ENCODE measurements at regions not wholly inside any gene's neighbourhood (a gene's known extent, or its start where the extent isn't known, plus 50 kb on each side); places are given as distances from the start of the nearest gene placed in this dataset.

DNA sequence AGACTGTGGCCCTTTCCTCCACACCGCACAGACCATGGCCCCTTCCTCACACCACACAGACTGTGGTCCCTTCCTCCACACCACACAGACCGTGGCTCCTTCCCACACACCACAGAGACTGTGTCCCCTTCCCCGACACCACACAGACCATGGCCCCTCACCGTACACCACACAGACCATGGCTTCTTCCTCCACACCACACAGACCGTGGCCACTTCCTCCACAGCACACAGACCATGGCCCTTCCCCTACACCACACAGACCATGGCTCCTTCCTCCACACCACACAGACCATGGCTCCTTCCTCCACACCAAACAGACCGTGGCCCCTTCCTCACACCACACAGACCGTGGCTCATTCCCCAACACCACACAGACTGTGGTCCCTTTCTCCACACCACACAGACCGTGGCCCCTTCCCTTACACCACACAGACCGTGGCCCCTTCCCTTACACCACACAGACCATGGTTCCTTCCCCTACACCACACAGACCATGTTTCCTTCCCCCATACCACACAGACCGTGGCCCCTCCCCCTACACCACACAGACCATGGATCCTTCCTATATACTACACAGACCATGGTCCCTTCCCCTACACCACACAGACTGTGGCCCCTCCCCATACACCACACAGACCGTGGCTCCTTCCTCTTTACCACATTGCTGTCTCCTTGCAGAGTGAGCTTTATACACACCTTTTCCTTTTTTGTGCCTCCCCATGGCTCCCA is 297.5 kb upstream of the FOXF1 start:
- no peak for DNase-seq (ENCODE audit: low read depth)
- no peak overlapping the region for H3K4me3 ChIP-seq (ENCODE audit: low read depth, low read length)
- TF ChIP-seq, protein P1, sequence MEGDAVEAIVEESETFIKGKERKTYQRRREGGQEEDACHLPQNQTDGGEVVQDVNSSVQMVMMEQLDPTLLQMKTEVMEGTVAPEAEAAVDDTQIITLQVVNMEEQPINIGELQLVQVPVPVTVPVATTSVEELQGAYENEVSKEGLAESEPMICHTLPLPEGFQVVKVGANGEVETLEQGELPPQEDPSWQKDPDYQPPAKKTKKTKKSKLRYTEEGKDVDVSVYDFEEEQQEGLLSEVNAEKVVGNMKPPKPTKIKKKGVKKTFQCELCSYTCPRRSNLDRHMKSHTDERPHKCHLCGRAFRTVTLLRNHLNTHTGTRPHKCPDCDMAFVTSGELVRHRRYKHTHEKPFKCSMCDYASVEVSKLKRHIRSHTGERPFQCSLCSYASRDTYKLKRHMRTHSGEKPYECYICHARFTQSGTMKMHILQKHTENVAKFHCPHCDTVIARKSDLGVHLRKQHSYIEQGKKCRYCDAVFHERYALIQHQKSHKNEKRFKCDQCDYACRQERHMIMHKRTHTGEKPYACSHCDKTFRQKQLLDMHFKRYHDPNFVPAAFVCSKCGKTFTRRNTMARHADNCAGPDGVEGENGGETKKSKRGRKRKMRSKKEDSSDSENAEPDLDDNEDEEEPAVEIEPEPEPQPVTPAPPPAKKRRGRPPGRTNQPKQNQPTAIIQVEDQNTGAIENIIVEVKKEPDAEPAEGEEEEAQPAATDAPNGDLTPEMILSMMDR (IDR thresholded peaks at IDR 0.05; ENCODE audit: insufficient read depth, low read depth, low read length): no peak

DNA sequence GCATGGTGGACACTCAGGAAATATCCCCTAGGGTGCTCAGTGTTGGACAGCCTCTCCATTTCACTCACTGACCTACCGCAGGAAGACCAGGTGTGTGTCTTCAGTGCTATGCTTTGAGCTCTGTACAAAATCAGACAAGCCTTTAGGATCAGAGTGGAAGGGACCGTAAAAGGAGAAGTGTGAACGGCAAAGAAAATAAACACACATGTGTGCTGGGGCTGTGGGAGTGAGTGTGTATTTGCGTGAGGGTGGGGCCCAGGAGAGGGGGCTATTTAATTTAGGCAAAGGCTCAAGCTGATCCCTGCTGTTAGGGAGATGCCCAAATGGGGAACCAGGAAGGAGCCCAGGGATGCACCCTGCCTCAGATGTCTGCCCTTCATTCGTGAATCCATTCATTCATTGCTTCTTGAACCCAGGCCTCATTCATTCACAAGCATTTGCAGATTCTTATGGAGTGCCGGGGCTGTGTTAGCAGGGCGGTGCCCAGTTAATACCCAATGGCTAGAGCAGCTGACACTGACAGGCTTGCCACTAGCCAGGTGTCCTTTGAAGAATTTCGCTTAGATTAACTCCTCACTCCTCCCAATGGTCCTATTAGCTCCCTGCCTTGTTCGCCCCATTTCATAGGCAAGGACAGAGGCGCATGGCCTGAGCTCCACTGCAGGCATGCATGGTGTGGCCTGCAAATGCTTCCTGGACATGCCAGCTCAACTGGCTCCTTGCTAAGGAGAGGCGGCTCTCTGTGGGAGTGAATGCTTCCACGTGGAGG is 296.7 kb upstream of the FOXF1 start:
- no peak for DNase-seq (ENCODE audit: low read depth)
- TF ChIP-seq, protein P1 (IDR thresholded peaks at IDR 0.05; ENCODE audit: insufficient read depth, low read depth, low read length): no peak
- H3K4me3 ChIP-seq (ENCODE audit: low read depth, low read length): no peak overlapping the region

DNA sequence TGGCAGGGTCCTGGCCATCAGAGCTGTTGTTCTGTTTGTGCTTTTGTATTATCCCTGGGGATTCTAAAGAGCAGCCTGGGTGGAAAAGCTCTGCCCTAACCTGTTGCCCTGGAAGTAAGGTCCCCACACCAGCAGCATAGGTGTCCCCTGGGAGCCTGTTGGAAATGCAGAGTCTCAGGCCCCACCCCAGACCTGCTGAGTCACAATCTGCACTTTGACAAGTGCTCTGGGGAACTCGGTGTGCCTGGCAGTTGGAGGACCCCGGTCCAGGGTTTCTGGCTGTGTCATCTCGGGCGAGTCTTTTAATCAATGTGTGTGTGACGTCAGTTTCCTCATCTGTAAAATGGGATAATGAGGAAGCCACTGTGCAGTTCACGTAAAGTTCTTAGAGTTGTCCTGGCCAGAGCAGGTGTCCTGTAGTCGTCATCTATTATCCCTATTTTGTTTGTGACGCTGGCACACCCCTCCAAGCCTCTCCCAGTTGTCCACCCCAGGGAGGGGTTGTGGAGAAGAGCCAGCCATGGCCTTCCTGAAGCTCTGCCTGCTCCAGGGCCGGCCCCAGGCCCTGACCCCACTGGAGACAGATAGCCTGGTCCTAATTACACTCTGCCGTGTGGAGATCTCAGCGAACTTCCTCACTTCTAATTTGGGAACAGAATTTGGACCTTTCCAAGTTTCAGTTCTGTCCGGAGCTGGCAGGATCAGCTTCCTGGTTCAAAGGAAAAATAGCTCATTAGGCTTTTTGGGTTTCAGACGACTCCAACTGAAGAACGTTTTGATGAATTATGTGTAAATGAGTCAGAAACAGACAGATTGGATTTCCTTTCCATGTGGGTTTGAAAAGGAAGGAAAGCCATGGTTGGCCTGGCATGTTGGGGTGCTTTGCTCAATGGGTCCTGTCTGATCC is 295.7 kb upstream of the FOXF1 start:
- TF ChIP-seq, protein P1 (IDR thresholded peaks at IDR 0.05; ENCODE audit: insufficient read depth, low read depth, low read length): no peak
- no peak for DNase-seq (ENCODE audit: low read depth)
- no peak overlapping the region for H3K4me3 ChIP-seq (ENCODE audit: low read depth, low read length)

DNA sequence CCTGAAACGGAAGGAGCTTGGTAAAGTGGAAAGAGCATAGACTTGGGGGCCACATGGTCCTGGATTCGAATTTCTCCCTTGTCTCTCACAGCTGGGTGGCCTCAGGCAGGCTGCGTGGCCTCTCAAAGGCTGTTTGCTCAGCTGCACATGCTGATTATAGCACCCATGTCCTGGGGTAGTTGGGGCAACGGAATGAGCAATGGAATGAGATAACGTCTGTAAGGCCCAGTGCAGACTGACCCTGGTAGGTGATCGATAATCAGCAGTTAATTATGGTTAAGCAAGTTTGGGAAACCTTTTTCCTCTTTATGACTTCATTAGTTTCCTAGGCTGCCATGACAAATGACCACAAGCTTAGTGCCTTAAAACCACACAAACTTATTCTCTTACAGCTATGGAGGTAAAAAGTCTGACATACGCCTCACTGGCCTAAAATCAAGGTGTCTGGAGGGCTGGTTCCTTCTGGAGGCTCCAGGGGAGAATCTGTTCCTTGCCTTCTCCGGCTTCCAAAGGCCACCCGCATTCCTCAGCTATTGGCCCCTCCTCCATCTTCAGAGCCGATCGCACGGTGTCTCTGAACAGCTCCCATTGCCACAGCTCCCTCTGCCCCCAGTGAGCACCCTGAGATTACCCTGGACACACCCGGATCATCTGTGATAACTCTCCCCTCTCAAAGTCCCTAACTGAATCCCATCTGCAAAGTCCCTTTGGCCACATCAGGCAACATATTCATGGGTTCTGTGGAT is 294.9 kb upstream of the FOXF1 start:
- no peak overlapping the region for H3K4me3 ChIP-seq (ENCODE audit: low read depth, low read length)
- TF ChIP-seq, protein P1 (IDR thresholded peaks at IDR 0.05; ENCODE audit: insufficient read depth, low read depth, low read length): no peak
- DNase-seq (ENCODE audit: low read depth): no peak

DNA sequence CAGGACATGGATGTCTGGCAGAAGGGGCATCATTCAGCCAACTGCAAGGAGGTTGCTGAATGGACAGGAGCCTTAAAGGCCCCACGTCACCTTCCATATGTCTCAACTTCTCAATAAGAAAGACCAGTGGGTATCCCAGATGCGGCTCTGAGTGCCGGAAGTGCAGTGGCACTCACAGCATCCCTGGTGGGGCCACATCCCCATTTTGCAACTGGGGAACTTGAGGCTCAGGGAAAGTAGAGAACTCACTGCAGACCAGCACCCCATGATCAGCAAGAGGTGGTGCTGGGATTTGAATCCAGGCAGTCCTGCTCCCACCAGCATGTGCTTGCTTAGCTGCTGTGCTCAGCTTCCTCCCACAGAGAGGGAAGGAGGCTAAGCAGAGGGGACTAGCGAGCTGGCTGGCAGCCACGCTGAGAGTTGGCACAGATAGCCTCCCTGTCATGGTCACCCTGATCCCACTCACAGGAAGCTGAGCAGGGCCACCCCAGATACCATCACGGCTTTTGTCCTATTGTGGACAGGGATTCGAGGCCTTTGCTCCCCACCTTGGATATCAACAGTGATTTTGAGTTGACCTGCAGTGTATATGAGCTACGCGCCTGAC is 294.2 kb upstream of the FOXF1 start:
- TF ChIP-seq, protein P1 (IDR thresholded peaks at IDR 0.05; ENCODE audit: insufficient read depth, low read depth, low read length): no peak
- no peak for DNase-seq (ENCODE audit: low read depth)
- H3K4me3 ChIP-seq (ENCODE audit: low read depth, low read length): no peak overlapping the region

DNA sequence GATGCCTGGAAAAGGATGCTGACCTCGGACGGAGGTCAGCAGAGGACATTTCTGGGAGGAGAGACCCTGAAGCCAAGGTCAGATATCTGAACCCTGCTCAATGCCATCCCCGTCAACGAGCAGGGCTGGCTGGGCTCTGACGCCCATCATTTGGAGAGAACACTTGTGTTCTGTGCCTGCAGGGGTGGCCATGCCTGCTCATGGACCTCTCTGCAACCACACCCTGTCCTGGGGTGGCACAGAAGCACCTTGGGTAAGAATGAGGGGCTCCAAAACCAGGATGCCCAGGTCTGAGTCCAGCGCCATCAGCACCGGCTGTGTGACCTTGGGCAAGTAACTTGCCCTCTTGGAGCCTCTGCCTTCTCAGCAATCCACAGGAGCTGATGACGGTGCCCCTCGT is 293.7 kb upstream of the FOXF1 start:
- H3K4me3 ChIP-seq (ENCODE audit: low read depth, low read length): no peak overlapping the region
- no peak for DNase-seq (ENCODE audit: low read depth)
- TF ChIP-seq, protein P1 (IDR thresholded peaks at IDR 0.05; ENCODE audit: insufficient read depth, low read depth, low read length): no peak

Measured in fibroblast of villous mesenchyme (primary cell).